H1 (cell line): ENCODE measurements at regions not wholly inside any gene's neighbourhood (a gene's known extent, or its start where the extent isn't known, plus 50 kb on each side); places are given as distances from the start of the nearest gene placed in this dataset.

Experiments
- CTCF ChIA-PET: fragments of 300-600 bp; sonication (Branson Sonifier 250); formaldehyde crosslinking; loops from one replicate; lab custom pipeline; 2021; ENCODE audit not compliant: partially characterized antibody; lab: Charles Lee
- POLR2A ChIA-PET: fragments of 300-600 bp; sonication (Branson Sonifier 250); formaldehyde crosslinking; loops from one replicate; lab custom pipeline; 2021; ENCODE audit warnings: inconsistent platforms; ENCODE audit not compliant: partially characterized antibody; lab: Charles Lee
- DNase-seq, 2 experiments: peaks; one replicate each; pipeline versions ENCODE4 v3.0.0 to v3.0.0-alpha.2; 2010 to 2022; ENCODE audit warnings: low spot score in 2 of 2, low read depth in 1 of 2, mixed read lengths in 1 of 2
- FAIRE-seq: peaks from 2 replicates; lab custom pipeline; 2011; peaks lifted over from hg19 to GRCh38; lab: Jason Lieb, UNC
- H2AFZ ChIP-seq: 2 replicates; pipeline ENCODE4 v1.8.1; 2012; ENCODE audit warnings: low read length, inconsistent platforms
- H2AK5ac ChIP-seq: 2 replicates; pipeline ENCODE4 v1.6.1; 2013; ENCODE audit warnings: low read depth, low read length
- H2BK120ac ChIP-seq: replicated peaks from 2 replicates; pipeline ENCODE3; 2013; ENCODE audit warnings: low read depth, low read length, inconsistent platforms
- H2BK12ac ChIP-seq: 2 replicates; pipeline ENCODE4 v1.6.1; 2013; ENCODE audit warnings: low read depth, low read length
- H2BK15ac ChIP-seq: 2 replicates; pipeline ENCODE4 v1.6.1; 2013; ENCODE audit warnings: low read length
- H2BK20ac ChIP-seq: 2 replicates; pipeline ENCODE4 v1.6.1; 2013; ENCODE audit warnings: low read length
- H2BK5ac ChIP-seq: 2 replicates; pipeline ENCODE4 v1.6.1; 2013; ENCODE audit warnings: low read depth, low read length
- H3K14ac ChIP-seq: 2 replicates; pipeline ENCODE4 v1.6.1; 2013; ENCODE audit warnings: inconsistent platforms; ENCODE audit not compliant: insufficient read length
- H3K18ac ChIP-seq: 2 replicates; pipeline ENCODE4 v1.6.1; 2013; ENCODE audit warnings: low read length; ENCODE audit errors: extremely low read depth
- H3K23ac ChIP-seq: 2 replicates; pipeline ENCODE4 v1.6.1; 2013; ENCODE audit warnings: inconsistent platforms; ENCODE audit not compliant: insufficient read length
- H3K23me2 ChIP-seq: 2 replicates; pipeline ENCODE4 v1.6.1; 2013; ENCODE audit warnings: low read depth, low read length
- H3K27ac ChIP-seq: 2 replicates; pipeline ENCODE4 v1.6.1; 2011; ENCODE audit warnings: low read depth, low read length, inconsistent platforms
- H3K27me3 ChIP-seq, 4 experiments: replicated peaks in 1 of 4; 1 replicate in 1 of 4; 2 replicates in 3 of 4; pipeline versions ENCODE4 v1.6.1 to v1.8.1; 2011 to 2013; ENCODE audit warnings: low read length in 3 of 4, mild to moderate bottlenecking in 3 of 4, inconsistent platforms in 2 of 4, mixed read lengths in 2 of 4, moderate library complexity in 1 of 4; ENCODE audit not compliant: control insufficient read depth in 3 of 4, insufficient read depth in 3 of 4; ENCODE audit errors: extremely low read depth in 1 of 4
- H3K36me3 ChIP-seq, 4 experiments: 2 replicates each; pipeline versions ENCODE4 v1.6.1 to v1.8.1; 2011 to 2013; ENCODE audit warnings: mild to moderate bottlenecking in 4 of 4, low read length in 3 of 4, moderate library complexity in 2 of 4, control low read depth in 1 of 4, inconsistent platforms in 1 of 4; ENCODE audit not compliant: insufficient read depth in 4 of 4, control insufficient read depth in 2 of 4
- H3K4ac ChIP-seq: replicated peaks from 2 replicates; pipeline ENCODE3; 2013; ENCODE audit warnings: low read length, low read depth, mixed read lengths, inconsistent platforms; ENCODE audit not compliant: insufficient read length
- H3K4me1 ChIP-seq, 4 experiments: replicated peaks in 1 of 4; 1 replicate in 1 of 4; 2 replicates in 3 of 4; pipeline versions ENCODE4 v1.6.1 to v1.8.1; 2011 to 2013; ENCODE audit warnings: low read length in 3 of 4, inconsistent platforms in 2 of 4, mixed read lengths in 1 of 4; ENCODE audit not compliant: insufficient read depth in 4 of 4, control insufficient read depth in 3 of 4
- H3K4me2 ChIP-seq, 2 experiments: 2 replicates each; pipeline versions ENCODE4 v1.6.1 to v1.8.1; 2011 to 2013; ENCODE audit warnings: low read depth in 2 of 2, low read length in 2 of 2, control low read depth in 1 of 2, inconsistent platforms in 1 of 2, mild to moderate bottlenecking in 1 of 2; ENCODE audit not compliant: insufficient read depth in 1 of 2
- H3K4me3 ChIP-seq, 4 experiments: fragments of 200-600, 300-600 bp in 1 of 4; sonication (generic), shearing (Covaris generic), sonication (Bioruptor Twin) in 1 of 4; 2 replicates each; pipeline versions ENCODE4 v1.5.1 to v1.8.1; 2011 to 2016; ENCODE audit warnings: low read length in 4 of 4, low read depth in 3 of 4, control low read depth in 2 of 4, inconsistent platforms in 2 of 4, mild to moderate bottlenecking in 2 of 4, mixed read lengths in 1 of 4, moderate library complexity in 1 of 4; ENCODE audit not compliant: insufficient read depth in 2 of 4; ENCODE audit errors: extremely low read depth in 1 of 4
- H3K56ac ChIP-seq: replicated peaks from 2 replicates; pipeline ENCODE3; 2013; ENCODE audit warnings: low read depth, mild to moderate bottlenecking, mixed read lengths, low read length, inconsistent platforms; ENCODE audit not compliant: insufficient read length
- H3K79me1 ChIP-seq: 2 replicates; pipeline ENCODE4 v1.6.1; 2013; ENCODE audit warnings: low read depth, low read length, control low read depth
- H3K79me2 ChIP-seq, 2 experiments: 2 replicates each; pipeline versions ENCODE4 v1.6.1 to v1.8.1; 2012 to 2013; ENCODE audit warnings: low read length in 2 of 2, mild to moderate bottlenecking in 2 of 2, inconsistent platforms in 1 of 2; ENCODE audit not compliant: insufficient read depth in 2 of 2, control insufficient read depth in 1 of 2
- H3K9ac ChIP-seq, 4 experiments: replicated peaks in 1 of 4; 1 replicate in 1 of 4; 2 replicates in 3 of 4; pipeline versions ENCODE4 v1.6.1 to v1.8.1; 2011 to 2013; ENCODE audit warnings: low read depth in 3 of 4, low read length in 3 of 4, control low read depth in 2 of 4, mild to moderate bottlenecking in 2 of 4, moderate library complexity in 2 of 4, inconsistent platforms in 1 of 4; ENCODE audit errors: extremely low read depth in 1 of 4
- H3K9me3 ChIP-seq, 2 experiments: 2 replicates each; pipeline versions ENCODE4 v1.6.1 to v1.8.1; 2012 to 2013; ENCODE audit warnings: mild to moderate bottlenecking in 2 of 2, moderate library complexity in 2 of 2, control low read depth in 1 of 2, inconsistent platforms in 1 of 2, low read depth in 1 of 2, low read length in 1 of 2, mixed read lengths in 1 of 2; ENCODE audit not compliant: insufficient read depth in 2 of 2
- H4K20me1 ChIP-seq, 2 experiments: replicated peaks in 1 of 2; 2 replicates each; pipeline versions ENCODE3 to v1.8.1; 2011 to 2013; ENCODE audit warnings: inconsistent platforms in 2 of 2, low read length in 2 of 2, mild to moderate bottlenecking in 1 of 2; ENCODE audit not compliant: insufficient read depth in 2 of 2, control insufficient read depth in 1 of 2
- H4K5ac ChIP-seq: 2 replicates; pipeline ENCODE4 v1.6.1; 2013; ENCODE audit warnings: low read length, low read depth, mixed read lengths, inconsistent platforms; ENCODE audit not compliant: insufficient read length
- H4K8ac ChIP-seq: 2 replicates; pipeline ENCODE4 v1.8.0; 2013; ENCODE audit warnings: mild to moderate bottlenecking, moderate library complexity, low read length, inconsistent platforms; ENCODE audit not compliant: insufficient read depth; ENCODE audit errors: extremely low read depth
- H4K91ac ChIP-seq: replicated peaks from 2 replicates; pipeline ENCODE3; 2013; ENCODE audit warnings: low read length, mixed read lengths, inconsistent platforms; ENCODE audit not compliant: insufficient read length
- BCL11A ChIP-seq, 2 experiments: IDR thresholded peaks; one replicate each; pipeline ENCODE4 v1.6.1; 2011; ENCODE audit warnings: low read depth in 2 of 2, low read length in 2 of 2, mild to moderate bottlenecking in 2 of 2
- CBX8 ChIP-seq: fragments of 300-800, 300-1000 bp; sonication (generic); IDR thresholded peaks from 2 replicates; pipeline ENCODE4 v1.7.1; 2016; ENCODE audit warnings: low read depth, low read length, borderline replicate concordance
- GABPA ChIP-seq: IDR thresholded peaks from 2 replicates; pipeline ENCODE4 v1.6.1; 2011; ENCODE audit warnings: mild to moderate bottlenecking, low read length, moderate library complexity, borderline replicate concordance; ENCODE audit not compliant: insufficient read depth
- HDAC2 ChIP-seq, 2 experiments: fragments of 300-600 bp in 1 of 2; sonication (generic) in 1 of 2; IDR thresholded peaks; 2 replicates each; pipeline ENCODE4 v1.6.1; 2011 to 2012; ENCODE audit warnings: low read depth in 2 of 2, low read length in 2 of 2, mild to moderate bottlenecking in 2 of 2, moderate library complexity in 2 of 2, borderline replicate concordance in 1 of 2, inconsistent platforms in 1 of 2
- MAFK ChIP-seq: IDR thresholded peaks from 2 replicates; pipeline ENCODE4 v1.6.1; 2012; ENCODE audit warnings: low read depth, mild to moderate bottlenecking, improper control_type of control experiment, low read length
- NRF1 ChIP-seq: IDR thresholded peaks from 2 replicates; pipeline ENCODE4 v1.6.1; 2011; ENCODE audit warnings: mild to moderate bottlenecking, low read depth, low read length, improper control_type of control experiment
- POLR2AphosphoS5 ChIP-seq: IDR thresholded peaks from 2 replicates; pipeline ENCODE4 v1.6.1; 2011; ENCODE audit warnings: low read depth, low read length
- RBBP5 ChIP-seq: IDR thresholded peaks from 2 replicates; pipeline ENCODE4 v1.7.1; 2012; ENCODE audit warnings: low read depth, mild to moderate bottlenecking, inconsistent platforms, low read length, moderate library complexity, borderline replicate concordance
- RFX5 ChIP-seq: IDR thresholded peaks from 2 replicates; pipeline ENCODE4 v1.6.1; 2011; ENCODE audit warnings: low read depth, low read length, improper control_type of control experiment, borderline replicate concordance
- RNF2 ChIP-seq: fragments of 200-900, 300-1000 bp; sonication (generic); IDR thresholded peaks from 2 replicates; pipeline ENCODE4 v1.7.1; 2016; ENCODE audit warnings: borderline replicate concordance, low read depth, mild to moderate bottlenecking, antibody characterized with exemption, low read length; ENCODE audit not compliant: poor library complexity, severe bottlenecking; ENCODE audit errors: missing control alignments
- SIX5 ChIP-seq: IDR thresholded peaks from 2 replicates; pipeline ENCODE4 v1.6.1; 2011; ENCODE audit warnings: mild to moderate bottlenecking, low read depth, low read length
- SP4 ChIP-seq: IDR thresholded peaks from 2 replicates; pipeline ENCODE4 v1.6.1; 2012; ENCODE audit warnings: low read length, inconsistent platforms
- TAF7 ChIP-seq: optimal IDR thresholded peaks from 2 replicates; pipeline ENCODE3; 2011; ENCODE audit warnings: low read depth, mild to moderate bottlenecking, inconsistent platforms, low read length, moderate library complexity, borderline replicate concordance
- WGBS, 2 experiments: shearing (Covaris generic) in 1 of 2; methylation state at CpG; one replicate each; pipeline versions ENCODE4 v1.1.6 to v1.1.7; 2013 to 2015; ENCODE audit warnings: low lambda C conversion rate in 2 of 2, mixed read lengths in 2 of 2, inconsistent platforms in 1 of 2, low coverage in 1 of 2, missing lambda C conversion rate in 1 of 2; ENCODE audit not compliant: insufficient replicate concordance in 2 of 2, insufficient coverage in 1 of 2, insufficient read length in 1 of 2; ENCODE audit errors: extremely low coverage in 1 of 2, missing lambda C conversion rate in 1 of 2; 5-methylcytosine and 5-hydroxymethylcytosine counted together
- TF ChIP-seq, protein P1 (sequence below): IDR thresholded peaks from 2 replicates; pipeline ENCODE4 v1.6.1; 2011; ENCODE audit warnings: low read depth, mild to moderate bottlenecking, low read length; ENCODE audit not compliant: insufficient read depth

DNA sequence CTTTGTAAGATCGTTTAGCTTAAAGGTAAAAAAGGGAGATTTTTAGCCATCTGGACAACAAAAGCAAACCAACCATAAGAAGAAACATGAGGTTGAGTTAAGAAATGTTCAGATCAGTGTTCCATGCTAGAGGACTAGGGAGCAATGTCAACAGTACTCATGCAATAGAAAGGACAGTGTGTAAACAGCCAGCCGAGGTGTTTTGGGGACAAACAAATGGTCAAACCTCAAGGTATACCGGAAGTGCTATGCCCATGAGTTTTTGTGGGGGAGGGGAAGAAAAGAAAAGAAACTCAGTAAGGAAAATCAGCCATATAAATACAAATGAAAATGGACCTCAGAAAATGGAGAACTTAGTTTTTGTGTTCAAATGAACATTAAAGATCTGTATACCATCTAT, 289.5 kb upstream of the GRM7 start:
- H2BK15ac ChIP-seq = no peak overlapping the region
- no peak overlapping the region for H3K4ac ChIP-seq
- H3K4me3 ChIP-seq = no peak overlapping the region
- no peak overlapping the region for H2BK20ac ChIP-seq
- no peak overlapping the region for H4K5ac ChIP-seq
- no peak overlapping the region for H3K14ac ChIP-seq
- no peaks in the 10 kb centered on the region for H3K4me1 ChIP-seq
- no peaks in the 10 kb centered on the region for H4K20me1 ChIP-seq
- H4K8ac ChIP-seq = no peak overlapping the region
- no peaks in the 10 kb centered on the region for H3K23me2 ChIP-seq
- H2BK12ac ChIP-seq = no peak overlapping the region
- no peak overlapping the region for H3K27ac ChIP-seq
- DNase-seq = no peak
- H3K9me3 ChIP-seq = no peaks in the 10 kb centered on the region
- 92% methylated on average over 3 of the region's 3 CpGs; no CpG with 5 or more reads in 1 of the 2 experiments for WGBS, 2 experiments
- H3K18ac ChIP-seq = no peak overlapping the region
- no peak overlapping the region for H4K91ac ChIP-seq
- CTCF ChIA-PET = no interaction called here
- no peak overlapping the region for H2AK5ac ChIP-seq
- no peaks in the 10 kb centered on the region for H3K79me1 ChIP-seq
- no peaks in the 10 kb centered on the region for H3K36me3 ChIP-seq
- H2BK5ac ChIP-seq = no peak overlapping the region
- H3K79me2 ChIP-seq = no peaks in the 10 kb centered on the region
- H2AFZ ChIP-seq = no peak overlapping the region
- H3K56ac ChIP-seq = no peak overlapping the region
- H3K27me3 ChIP-seq = no peaks in the 10 kb centered on the region
- H3K9ac ChIP-seq = no peak overlapping the region
- no peak overlapping the region for H2BK120ac ChIP-seq
- POLR2A ChIA-PET = no interaction called here
- no peak for FAIRE-seq
- no peak overlapping the region for H3K4me2 ChIP-seq
- H3K23ac ChIP-seq = no peak overlapping the region
- TF ChIP-seq RBBP5 = no peak
- no peak for TF ChIP-seq BCL11A (IDR thresholded peaks at IDR 0.05; ENCODE audit: low read depth in 2 of 2, low read length in 2 of 2)
- TF ChIP-seq MAFK = no peak
- no peak for TF ChIP-seq RNF2
- no peak for TF ChIP-seq NRF1
- no peak for TF ChIP-seq HDAC2 (IDR thresholded peaks at IDR 0.05; ENCODE audit: borderline replicate concordance in 1 of 2, low read depth in 2 of 2, low read length in 2 of 2)
- no peak for TF ChIP-seq RFX5
- TF ChIP-seq, protein P1, sequence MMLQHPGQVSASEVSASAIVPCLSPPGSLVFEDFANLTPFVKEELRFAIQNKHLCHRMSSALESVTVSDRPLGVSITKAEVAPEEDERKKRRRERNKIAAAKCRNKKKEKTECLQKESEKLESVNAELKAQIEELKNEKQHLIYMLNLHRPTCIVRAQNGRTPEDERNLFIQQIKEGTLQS = no peak
- TF ChIP-seq GABPA = no peak
- TF ChIP-seq POLR2AphosphoS5 = no peak
- no peak for TF ChIP-seq TAF7
- no peak for TF ChIP-seq SIX5
- TF ChIP-seq CBX8 = no peak
- no peak for TF ChIP-seq SP4
